A172 (cell line): ENCODE measurements at regions not wholly inside any gene's neighbourhood (a gene's known extent, or its start where the extent isn't known, plus 50 kb on each side); places are given as distances from the start of the nearest gene placed in this dataset.
"Not testable (repeated sequence)": the region's sequence is repeated elsewhere in the genome, so short reads cannot be mapped to it uniquely, and the experiment has no call there.

Experiments used
- DNase-seq: peaks from one replicate; pipeline ENCODE4 v3.0.0-alpha.2; 2015; ENCODE audit warnings: low spot score

- no peak for DNase-seq
Measured at GRCh38 chr9:38342532-38342931, 50.0 kb upstream of the ALDH1B1 start.

GRCh38 chr9:38342096-38342495 is 50.4 kb upstream of the ALDH1B1 start:
- DNase-seq, result no peak

DNA sequence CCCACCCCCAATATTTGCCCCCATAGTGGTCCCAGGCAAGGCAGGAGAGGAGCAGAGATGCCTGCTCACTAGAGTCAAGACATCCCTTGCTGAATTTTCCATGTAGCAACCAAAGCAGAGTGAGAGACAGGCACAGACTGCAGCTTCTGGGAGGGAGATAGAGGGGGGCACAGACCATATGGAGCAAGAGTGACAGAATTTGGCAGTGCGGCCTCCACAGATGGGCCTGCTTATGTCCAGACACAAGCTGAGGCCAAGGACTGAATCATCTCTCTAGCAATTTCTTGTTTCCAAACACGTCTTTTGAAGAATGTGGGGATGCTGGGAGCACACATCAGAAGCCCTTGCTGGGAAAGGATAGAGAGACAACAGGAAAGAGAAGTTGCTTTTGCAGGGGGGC is 53.0 kb upstream of the ALDH1B1 start:
- no peak for DNase-seq

DNA sequence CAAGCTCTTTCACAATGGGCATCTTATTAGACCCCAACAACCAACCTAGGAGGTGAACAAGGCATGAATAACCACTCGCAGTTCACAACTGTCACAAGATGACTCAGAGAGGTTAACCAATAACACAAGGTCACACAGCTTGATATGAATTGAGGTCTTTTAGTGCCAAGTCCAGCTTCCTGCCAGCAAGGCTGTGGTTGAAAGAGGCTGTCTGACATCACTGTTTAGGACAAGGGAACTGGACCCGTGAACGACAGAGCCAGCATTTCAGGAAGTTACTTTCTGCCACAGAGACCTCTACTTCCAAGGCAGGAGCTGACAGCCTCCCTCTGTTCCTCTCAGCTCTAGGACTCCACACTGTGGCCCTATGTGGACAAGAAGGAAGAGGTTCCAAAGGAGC is 53.4 kb upstream of the ALDH1B1 start:
- DNase-seq, result peak; percentile 77

DNA sequence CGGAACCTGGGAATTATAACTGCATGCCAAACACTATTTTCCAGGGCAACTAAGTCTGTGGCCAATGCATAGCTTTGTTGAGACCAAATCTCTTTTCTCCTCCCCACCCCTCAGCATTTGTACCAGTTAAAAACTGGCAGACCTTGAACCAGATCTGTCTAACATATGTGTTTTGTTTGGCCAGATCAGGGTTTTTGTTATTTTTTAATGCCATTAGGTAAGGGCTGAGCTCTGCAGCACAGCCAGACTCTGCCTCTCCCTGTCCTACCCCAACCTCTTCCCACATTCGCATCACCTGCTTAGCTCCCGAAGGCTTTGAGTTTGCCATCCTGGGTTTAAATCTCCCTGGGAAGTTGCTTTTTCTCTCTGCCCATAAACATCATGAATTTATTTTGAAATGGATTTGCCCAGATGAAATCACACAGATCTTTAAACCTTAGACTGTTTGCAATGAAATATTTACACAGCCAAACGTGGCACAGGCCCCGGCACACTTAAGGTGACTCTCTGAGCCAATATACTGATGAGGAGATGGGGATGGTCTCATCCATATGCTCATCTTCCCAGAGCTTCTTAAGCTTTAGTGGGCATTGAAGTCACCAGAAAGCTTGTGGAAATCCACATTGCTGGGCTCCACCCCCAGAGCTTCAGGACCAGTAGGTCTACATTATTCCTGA is 54.0 kb upstream of the ALDH1B1 start:
- no peak for DNase-seq

GRCh38 chr9:38337706-38338264 is 54.7 kb upstream of the ALDH1B1 start:
- no peak for DNase-seq

- DNase-seq, result no peak
Measured at GRCh38 chr9:38337181-38337580, 55.3 kb upstream of the ALDH1B1 start.

- DNase-seq, result no peak
Measured at GRCh38 chr9:38336341-38336740, 56.2 kb upstream of the ALDH1B1 start.

- no peak for DNase-seq
Measured at GRCh38 chr9:38335686-38336085, 56.8 kb upstream of the ALDH1B1 start.

DNA sequence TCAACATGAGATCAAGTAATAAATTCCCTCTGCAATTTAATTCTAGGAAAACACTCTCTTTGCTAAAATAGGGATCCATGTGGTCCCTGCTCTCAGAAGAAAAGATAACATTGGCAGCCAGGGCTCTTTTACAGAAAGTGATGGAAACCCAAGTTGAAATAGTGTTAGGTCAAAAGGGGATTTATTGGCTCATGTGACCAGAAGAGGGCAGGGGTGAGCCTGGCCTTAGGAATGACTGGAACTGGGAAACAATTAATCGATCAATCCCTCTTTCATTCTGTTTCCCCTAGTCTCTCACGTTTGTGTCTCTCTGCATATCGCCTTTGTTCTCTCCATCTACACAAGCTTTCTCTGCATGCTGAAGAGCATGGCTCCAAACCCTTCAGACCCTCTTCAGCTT is 58.3 kb upstream of the ALDH1B1 start:
- no peak for DNase-seq

- no peak for DNase-seq
Measured at GRCh38 chr9:38333047-38333446, 59.5 kb upstream of the ALDH1B1 start.

DNA sequence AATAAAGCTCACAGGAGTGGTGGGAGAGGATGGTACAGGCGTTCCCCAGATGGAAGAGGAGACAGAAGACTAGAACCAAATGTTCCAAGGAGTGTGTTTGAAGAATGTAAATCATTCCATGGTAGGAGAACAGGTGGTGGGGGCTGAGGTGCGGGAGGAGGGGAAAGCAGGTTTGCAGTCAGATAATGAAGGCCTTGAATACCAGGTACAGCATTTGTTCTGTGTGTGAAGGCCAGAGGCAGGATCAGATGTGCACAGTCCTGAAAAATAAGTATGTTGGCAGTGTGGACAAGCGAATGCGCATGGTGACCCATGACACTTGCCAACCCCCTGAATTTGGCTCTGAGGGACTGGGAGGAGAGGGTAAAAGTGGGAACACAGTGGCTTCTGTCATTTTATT is 59.9 kb upstream of the ALDH1B1 start:
- no peak for DNase-seq

GRCh38 chr9:38331141-38331540 is 61.4 kb upstream of the ALDH1B1 start:
- DNase-seq, result no peak

DNA sequence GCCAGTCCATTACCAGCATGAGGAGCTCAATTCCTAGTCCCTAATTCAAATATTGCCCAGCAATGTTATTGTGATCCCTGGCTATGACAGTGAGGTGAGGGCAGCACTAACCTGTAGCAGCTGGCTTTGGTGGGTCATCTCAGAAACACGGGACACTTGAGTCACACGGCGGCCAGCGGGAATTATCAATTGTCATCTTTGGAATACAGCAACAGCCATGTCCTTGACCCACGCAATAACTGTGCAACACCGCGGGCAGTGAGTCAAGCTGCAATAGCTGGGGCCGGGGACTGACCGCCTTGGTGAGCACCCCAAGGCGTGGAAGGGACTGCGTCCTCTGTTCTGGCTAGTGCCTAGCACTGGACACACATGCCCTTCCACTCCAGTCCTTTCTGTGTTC is 62.5 kb upstream of the ALDH1B1 start:
- DNase-seq, result no peak

GRCh38 chr9:38328765-38329164 is 63.7 kb upstream of the ALDH1B1 start:
- no peak for DNase-seq

GRCh38 chr9:38326122-38326521 is 66.4 kb upstream of the ALDH1B1 start:
- DNase-seq, result no peak

DNA sequence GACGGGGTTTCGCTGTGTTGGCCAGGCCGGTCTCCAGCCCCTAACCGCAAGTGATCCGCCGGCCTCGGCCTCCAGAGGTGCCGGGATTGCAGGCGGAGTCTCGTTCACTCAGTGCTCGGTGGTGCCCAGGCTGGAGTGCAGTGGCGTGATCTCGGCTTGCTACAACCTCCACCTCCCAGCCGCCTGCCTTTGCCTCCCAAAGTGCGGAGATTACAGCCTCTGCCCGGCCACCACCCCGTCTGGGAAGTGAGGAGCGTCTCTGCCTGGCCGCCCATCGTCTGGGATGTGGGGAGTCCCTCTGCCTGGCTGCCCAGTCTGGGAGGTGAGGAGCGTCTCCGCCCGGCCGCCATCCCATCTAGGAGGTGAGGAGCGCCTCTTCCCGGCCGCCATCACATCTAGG is 68.3 kb upstream of the ALDH1B1 start:
- not testable (repeated sequence) for DNase-seq

GRCh38 chr9:38322937-38323336 is 69.6 kb upstream of the ALDH1B1 start:
- DNase-seq, result no peak

- no peak for DNase-seq
Measured at GRCh38 chr9:38319496-38320173, 72.9 kb upstream of the ALDH1B1 start.

DNA sequence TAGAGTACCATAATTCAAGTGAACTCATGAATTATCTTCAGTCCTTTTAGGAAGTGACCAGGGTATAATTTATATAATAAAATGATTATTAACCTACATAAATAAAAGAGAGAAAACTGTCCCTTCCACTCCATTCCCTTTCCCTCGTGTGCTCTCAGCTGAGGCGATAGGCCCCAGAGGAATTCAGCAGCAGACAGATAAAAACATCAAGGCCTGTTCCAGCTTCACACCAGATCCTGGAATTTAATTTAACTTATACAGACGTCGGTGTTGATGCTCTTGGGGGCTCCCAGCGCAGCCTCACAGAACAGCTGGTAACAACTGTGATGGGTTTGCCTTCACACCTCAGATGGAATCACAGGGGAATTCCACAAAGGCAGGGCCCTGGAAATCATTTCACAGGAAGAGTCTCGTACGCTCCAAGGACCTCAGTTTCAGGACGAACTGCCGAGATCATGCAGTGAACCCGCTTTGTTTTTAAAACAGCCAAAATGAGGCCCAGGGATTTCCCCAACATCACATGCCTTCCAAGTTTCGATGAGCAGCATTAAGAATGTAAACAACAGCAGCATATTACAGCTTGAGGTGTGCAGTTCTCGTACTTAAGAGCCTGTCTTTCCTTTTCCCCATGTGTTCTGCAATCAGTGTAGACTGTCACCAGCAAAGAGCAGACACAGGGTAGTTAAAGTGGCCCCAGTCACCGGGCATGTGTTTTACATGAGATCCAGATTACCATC is 73.6 kb upstream of the ALDH1B1 start:
- peak; percentile 38 for DNase-seq

DNA sequence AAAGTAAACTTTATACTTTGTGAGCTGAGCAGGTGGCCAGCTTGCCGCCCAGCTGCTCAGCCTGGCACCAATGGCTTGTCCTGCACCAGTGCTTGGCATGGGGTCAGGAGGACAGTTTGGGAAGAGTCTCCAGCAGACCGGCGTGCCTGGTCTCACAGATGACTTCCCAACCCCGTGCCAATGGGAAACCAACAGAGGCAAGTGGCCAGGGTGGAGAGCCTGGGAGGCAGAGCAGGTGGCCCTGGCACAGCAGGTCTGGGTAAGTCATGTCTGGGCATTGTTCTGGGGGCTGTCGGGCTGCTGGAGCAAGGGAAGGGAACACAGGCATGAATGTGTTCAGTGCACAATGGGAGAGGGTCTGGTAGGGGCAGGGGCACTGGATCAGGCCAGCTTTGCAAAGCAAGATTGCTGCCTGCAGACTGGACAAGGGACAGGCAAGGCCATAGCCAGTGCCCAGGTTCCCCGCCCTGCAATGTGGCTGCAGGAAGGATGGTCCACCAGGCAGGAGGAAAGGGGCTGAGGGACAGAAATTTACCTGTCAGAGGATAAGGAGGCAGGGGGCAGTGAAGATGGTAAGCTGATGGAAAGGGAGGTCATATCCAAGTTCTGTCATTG is 76.2 kb upstream of the ALDH1B1 start:
- DNase-seq, result no peak

- no peak for DNase-seq
Measured at GRCh38 chr9:38315085-38315595, 77.4 kb upstream of the ALDH1B1 start.
